GM12878 (cell line): ENCODE measurements at regions not wholly inside any gene's neighbourhood (a gene's known extent, or its start where the extent isn't known, plus 50 kb on each side); places are given as distances from the start of the nearest gene placed in this dataset.
"Not testable (repeated sequence)": the region's sequence is repeated elsewhere in the genome, so short reads cannot be mapped to it uniquely, and the experiment has no call there.

Source experiments
- ATAC-seq: fragments of 200-7000 bp; cut with Tn5 transposase; 3 replicates; pipeline ENCODE4 v1.9.1; 2020; ENCODE audit warnings: mild to moderate bottlenecking, moderate library complexity
- BruUV-seq: library from RNA; stranded (reverse); fragments of 400-500 nt; replicated peaks from 2 replicates; lab custom pipeline; 2021; lab: Mats Ljungman, UMichigan
- CTCF ChIA-PET: fragments of 300-600 bp; sonication (Branson Sonifier 250); formaldehyde crosslinking; extraction: SDS; loops from one replicate; lab custom pipeline; 2021; ENCODE audit warnings: inconsistent platforms; lab: Yijun Ruan, JAX
- POLR2A ChIA-PET: fragments of 350-600 bp; formaldehyde crosslinking; extraction: SDS; loops from one replicate; lab custom pipeline; 2021; ENCODE audit warnings: inconsistent platforms; lab: Charles Lee
- RAD21 ChIA-PET: fragments of 300-600 bp; sonication (Branson Sonifier 250); formaldehyde crosslinking; loops from one replicate; lab custom pipeline; 2023; ENCODE audit warnings: antibody characterized with exemption; ENCODE audit not compliant: unreplicated experiment; lab: Charles Lee
- SMC1A ChIA-PET: fragments of 300-600 bp; sonication (Branson Sonifier 250); formaldehyde crosslinking; loops from one replicate; lab custom pipeline; 2023; ENCODE audit not compliant: unreplicated experiment, uncharacterized antibody; lab: Charles Lee
- DNase-seq: peaks from one replicate; pipeline ENCODE4 v3.0.0-alpha.2; 2011; ENCODE audit warnings: low read depth, low spot score
- FAIRE-seq: peaks from 3 replicates; lab custom pipeline; 2011; peaks lifted over from hg19 to GRCh38; lab: Jason Lieb, UNC
- H2AFZ ChIP-seq: 2 replicates; pipeline ENCODE4 v1.6.0; 2011; ENCODE audit warnings: low read depth, low read length, control low read depth; ENCODE audit not compliant: control insufficient read depth
- H3K27ac ChIP-seq: 2 replicates; pipeline ENCODE4 v1.5.1; 2011; ENCODE audit warnings: control low read depth; ENCODE audit not compliant: control insufficient read depth, insufficient read depth
- H3K27me3 ChIP-seq, 2 experiments: replicated peaks in 1 of 2; 2 replicates each; pipeline versions ENCODE4 v1.6.0 to v1.6.1; 2011; ENCODE audit warnings: low read length in 1 of 2; ENCODE audit not compliant: control insufficient read depth in 2 of 2, insufficient read depth in 2 of 2
- H3K36me3 ChIP-seq, 2 experiments: 2 replicates each; pipeline ENCODE4 v1.5.1; 2011; ENCODE audit warnings: low read length in 1 of 2; ENCODE audit not compliant: control insufficient read depth in 2 of 2, insufficient read depth in 2 of 2
- H3K4me1 ChIP-seq: 2 replicates; pipeline ENCODE4 v1.6.1; 2011; ENCODE audit warnings: mild to moderate bottlenecking, low read length, moderate library complexity, mixed read lengths; ENCODE audit not compliant: control insufficient read depth, insufficient read depth
- H3K4me2 ChIP-seq: 2 replicates; pipeline ENCODE4 v1.6.0; 2011; ENCODE audit warnings: control low read depth; ENCODE audit not compliant: control insufficient read depth, insufficient read depth
- H3K4me3 ChIP-seq: fragments of 200-600 bp; sonication (generic); 2 replicates; pipeline ENCODE4 v1.5.1; 2016
- H3K79me2 ChIP-seq: 2 replicates; pipeline ENCODE4 v1.6.0; 2011; ENCODE audit warnings: low read length; ENCODE audit not compliant: control insufficient read depth, insufficient read depth
- H3K9ac ChIP-seq: 2 replicates; pipeline ENCODE4 v1.8.0; 2011; ENCODE audit warnings: low read length, control low read depth, mixed read lengths; ENCODE audit not compliant: control insufficient read depth, insufficient read depth
- H3K9me3 ChIP-seq: replicated peaks from 3 replicates; pipeline ENCODE4 v1.5.1; 2011; ENCODE audit warnings: mild to moderate bottlenecking, low read length; ENCODE audit not compliant: control insufficient read depth, insufficient read depth
- H4K20me1 ChIP-seq: 2 replicates; pipeline ENCODE4 v1.6.0; 2011; ENCODE audit not compliant: control insufficient read depth, insufficient read depth
- WGBS: methylation state at CpG from one replicate; pipeline ENCODE4 v1.1.6; 2016; ENCODE audit warnings: low lambda C conversion rate; ENCODE audit not compliant: insufficient replicate concordance, insufficient coverage; ENCODE audit errors: missing lambda C conversion rate; 5-methylcytosine and 5-hydroxymethylcytosine counted together
- in situ Hi-C: fragments of 300-500 bp; cut with MboI; formaldehyde crosslinking; loops from 9 replicates; pipeline ENCODE4 v1.14.3; 2018; ENCODE audit warnings: mixed read lengths
- intact Hi-C: fragments of 100-400 bp; cut with micrococcal nuclease; formaldehyde crosslinking; loops from one replicate; pipeline ENCODE4 v1.14.2; 2022; ENCODE audit not compliant: unreplicated experiment

GRCh38 chr10:90118567-90118966 is 417.2 kb downstream of the KIF20B start:
- BruUV-seq, FAIRE-seq, H3K4me2 ChIP-seq, DNase-seq, H3K27ac ChIP-seq, CTCF ChIA-PET, H3K36me3 ChIP-seq, H3K9me3 ChIP-seq, H3K27me3 ChIP-seq, intact Hi-C loops, H3K79me2 ChIP-seq, RAD21 ChIA-PET, H3K4me1 ChIP-seq, POLR2A ChIA-PET, H3K9ac ChIP-seq, H3K4me3 ChIP-seq, H2AFZ ChIP-seq, SMC1A ChIA-PET, H4K20me1 ChIP-seq, in situ Hi-C loops, ATAC-seq: not testable (repeated sequence)
- 22% methylated on average over 6 of the region's 6 CpGs for WGBS

- CTCF ChIA-PET, BruUV-seq, POLR2A ChIA-PET: not testable (repeated sequence)
Measured at GRCh38 chr10:90119631-90120280, 418.4 kb downstream of the KIF20B start.

More at GRCh38 chr10:90119631-90120280, 418.4 kb downstream of the KIF20B start:
- H4K20me1 ChIP-seq, H3K27me3 ChIP-seq, H3K4me2 ChIP-seq, H3K4me3 ChIP-seq, DNase-seq, FAIRE-seq, H3K9me3 ChIP-seq, ATAC-seq, intact Hi-C loops, in situ Hi-C loops, H3K27ac ChIP-seq, SMC1A ChIA-PET, H3K36me3 ChIP-seq, H2AFZ ChIP-seq, H3K9ac ChIP-seq, H3K79me2 ChIP-seq, H3K4me1 ChIP-seq, RAD21 ChIA-PET: not testable (repeated sequence)
- 62% methylated on average over 21 of the region's 21 CpGs for WGBS
